ENCODE measurements at regions not wholly inside any gene's neighbourhood (a gene's known extent, or its start where the extent isn't known, plus 50 kb on each side); places are given as distances from the start of the nearest gene placed in this dataset.

GRCh38 chr18:68500556-68500955 lies 214.4 kb downstream of the TMX3 start:
- H3K4me3 ChIP-seq (ENCODE audit: insufficient read depth, low read depth, low read length), result no peak overlapping the region
- no peak for DNase-seq
- no peaks in the 10 kb centered on the region for H3K36me3 ChIP-seq (replicated peaks; ENCODE audit: control insufficient read depth, insufficient read depth, low read length)
- H3K27me3 ChIP-seq (ENCODE audit: control insufficient read depth, insufficient read depth, low read length), result no peaks in the 10 kb centered on the region

GRCh38 chr18:68499141-68499540 lies 215.8 kb downstream of the TMX3 start:
- H3K36me3 ChIP-seq (replicated peaks; ENCODE audit: control insufficient read depth, insufficient read depth, low read length), result no peaks in the 10 kb centered on the region
- H3K4me3 ChIP-seq (ENCODE audit: insufficient read depth, low read depth, low read length), result no peak overlapping the region
- no peaks in the 10 kb centered on the region for H3K27me3 ChIP-seq (ENCODE audit: control insufficient read depth, insufficient read depth, low read length)
- DNase-seq, result no peak

DNA sequence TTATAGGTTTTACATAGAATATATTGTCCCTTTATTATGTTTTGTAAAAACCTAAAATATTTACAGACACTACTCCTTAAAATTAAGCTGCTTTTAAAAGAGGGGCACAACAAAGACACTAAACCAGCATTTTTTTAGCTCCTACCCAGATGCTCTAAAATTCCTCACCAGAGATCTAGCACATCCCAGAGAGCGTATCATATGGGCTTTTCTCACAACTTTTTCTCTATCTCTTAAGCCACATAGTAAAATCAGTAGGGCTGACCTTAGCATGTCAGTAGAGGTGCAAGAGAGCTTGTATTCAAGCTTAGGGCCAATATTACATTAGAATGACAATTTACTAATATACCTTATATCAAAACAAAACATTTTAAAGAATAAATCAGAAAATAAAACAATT lies 216.3 kb downstream of the TMX3 start:
- Histone ChIP-seq H3K4me3 (ENCODE audit: insufficient read depth, low read depth, low read length) (no peak overlapping the region), H3K36me3 (replicated peaks; ENCODE audit: control insufficient read depth, insufficient read depth, low read length) (no peaks in the 10 kb centered on the region), H3K27me3 (ENCODE audit: control insufficient read depth, insufficient read depth, low read length) (no peaks in the 10 kb centered on the region)
- no peak for DNase-seq

GRCh38 chr18:68498185-68498584 lies 216.7 kb downstream of the TMX3 start:
- H3K27me3 ChIP-seq (ENCODE audit: control insufficient read depth, insufficient read depth, low read length), result no peaks in the 10 kb centered on the region
- DNase-seq, result no peak
- H3K4me3 ChIP-seq (ENCODE audit: insufficient read depth, low read depth, low read length), result no peak overlapping the region
- H3K36me3 ChIP-seq (replicated peaks; ENCODE audit: control insufficient read depth, insufficient read depth, low read length), result no peaks in the 10 kb centered on the region

GRCh38 chr18:68494802-68495581 lies 219.9 kb downstream of the TMX3 start:
- Histone ChIP-seq H3K4me3 (ENCODE audit: insufficient read depth, low read depth, low read length) (no peak overlapping the region), H3K27me3 (ENCODE audit: control insufficient read depth, insufficient read depth, low read length) (no peaks in the 10 kb centered on the region), H3K36me3 (replicated peaks; ENCODE audit: control insufficient read depth, insufficient read depth, low read length) (no peaks in the 10 kb centered on the region)
- no peak for DNase-seq

DNA sequence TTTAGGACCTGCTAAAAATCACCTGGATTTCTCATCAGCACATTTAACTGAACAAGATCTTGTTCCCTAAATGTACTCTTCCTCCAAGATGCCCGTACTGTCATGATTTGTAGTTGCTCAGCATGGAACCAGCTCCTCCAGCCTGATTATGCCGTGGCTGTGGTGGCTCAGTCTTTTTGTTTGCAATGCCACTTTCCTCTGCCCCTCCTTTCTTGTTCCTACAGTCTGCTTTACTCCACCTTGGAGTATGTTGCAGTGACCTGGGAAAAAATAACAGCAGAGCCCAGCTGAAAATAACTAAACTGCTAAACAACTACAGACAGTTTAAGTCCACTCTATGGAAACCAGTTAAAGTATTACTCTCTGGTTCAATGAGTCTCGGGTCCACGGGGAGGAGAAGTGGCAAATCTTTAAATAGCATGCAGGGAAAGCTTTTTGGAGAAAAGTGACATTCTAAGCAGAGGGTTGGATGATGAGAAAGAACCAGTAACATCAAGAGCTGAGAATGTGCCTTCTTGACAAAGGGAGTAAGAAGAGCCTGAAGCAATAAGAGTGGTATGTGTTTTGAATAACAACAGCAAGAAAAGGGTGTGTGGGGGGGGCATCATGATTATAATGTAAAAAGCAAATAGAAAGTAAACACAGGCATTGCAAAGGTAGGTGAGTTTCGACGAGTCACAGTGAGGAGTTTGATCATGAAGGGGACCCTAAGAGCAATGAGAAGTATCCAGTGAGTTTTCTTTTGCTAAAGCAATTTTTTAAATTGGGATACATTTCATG lies 225.7 kb downstream of the TMX3 start:
- Histone ChIP-seq H3K36me3 (replicated peaks; ENCODE audit: control insufficient read depth, insufficient read depth, low read length) (no peaks in the 10 kb centered on the region), H3K27me3 (ENCODE audit: control insufficient read depth, insufficient read depth, low read length) (no peaks in the 10 kb centered on the region), H3K4me3 (ENCODE audit: insufficient read depth, low read depth, low read length) (no peak overlapping the region)
- DNase-seq, result no peak

- H3K4me3 ChIP-seq (ENCODE audit: insufficient read depth, low read depth, low read length), result no peak overlapping the region
- no peaks in the 10 kb centered on the region for H3K36me3 ChIP-seq (replicated peaks; ENCODE audit: control insufficient read depth, insufficient read depth, low read length)
- no peak for DNase-seq
- no peaks in the 10 kb centered on the region for H3K27me3 ChIP-seq (ENCODE audit: control insufficient read depth, insufficient read depth, low read length)
These were observed 230.7 kb downstream of the TMX3 start for GRCh38 chr18:68484241-68484640.

DNA sequence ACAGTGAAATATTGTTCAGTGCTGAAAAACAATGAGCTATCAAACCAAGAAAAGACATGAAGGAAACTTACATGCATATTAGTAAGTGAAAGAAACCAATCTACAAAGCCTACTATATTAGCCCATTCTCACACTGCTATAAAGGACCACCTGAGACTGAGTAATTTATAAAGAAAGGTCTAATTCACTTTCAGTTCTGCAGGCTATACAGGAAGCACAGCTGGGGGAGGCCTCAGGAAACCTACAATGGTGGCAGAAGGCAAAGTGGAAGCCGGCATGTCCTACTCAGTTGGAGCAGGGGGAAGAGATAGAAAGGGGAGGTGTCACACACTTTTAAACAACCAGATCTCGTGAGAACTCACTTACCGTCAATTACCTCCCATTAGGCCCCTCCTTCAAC lies 232.1 kb downstream of the TMX3 start:
- no peaks in the 10 kb centered on the region for H3K27me3 ChIP-seq (ENCODE audit: control insufficient read depth, insufficient read depth, low read length)
- no peak for DNase-seq
- H3K4me3 ChIP-seq (ENCODE audit: insufficient read depth, low read depth, low read length), result no peak overlapping the region
- H3K36me3 ChIP-seq (replicated peaks; ENCODE audit: control insufficient read depth, insufficient read depth, low read length), result no peaks in the 10 kb centered on the region

DNA sequence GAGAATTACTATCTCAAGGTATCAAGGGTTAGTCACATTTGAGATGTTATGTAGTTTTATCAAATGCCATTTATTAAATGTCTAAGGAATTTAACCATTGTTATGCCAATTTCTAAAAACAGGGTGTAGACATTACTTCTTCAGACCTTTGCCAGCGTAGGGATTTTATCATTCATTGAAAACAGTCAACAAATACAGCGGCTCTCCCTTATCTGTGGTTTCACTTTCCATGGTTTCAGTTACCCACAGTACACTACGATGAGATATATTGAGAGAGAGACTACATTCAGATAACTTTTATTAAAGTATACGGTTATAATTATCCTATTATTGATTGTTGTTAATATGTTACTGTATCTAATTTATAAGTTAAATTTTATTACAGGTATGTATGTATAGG lies 234.7 kb downstream of the TMX3 start:
- H3K4me3 ChIP-seq (ENCODE audit: insufficient read depth, low read depth, low read length), result no peak overlapping the region
- no peaks in the 10 kb centered on the region for H3K27me3 ChIP-seq (ENCODE audit: control insufficient read depth, insufficient read depth, low read length)
- no peak for DNase-seq
- no peaks in the 10 kb centered on the region for H3K36me3 ChIP-seq (replicated peaks; ENCODE audit: control insufficient read depth, insufficient read depth, low read length)

DNA sequence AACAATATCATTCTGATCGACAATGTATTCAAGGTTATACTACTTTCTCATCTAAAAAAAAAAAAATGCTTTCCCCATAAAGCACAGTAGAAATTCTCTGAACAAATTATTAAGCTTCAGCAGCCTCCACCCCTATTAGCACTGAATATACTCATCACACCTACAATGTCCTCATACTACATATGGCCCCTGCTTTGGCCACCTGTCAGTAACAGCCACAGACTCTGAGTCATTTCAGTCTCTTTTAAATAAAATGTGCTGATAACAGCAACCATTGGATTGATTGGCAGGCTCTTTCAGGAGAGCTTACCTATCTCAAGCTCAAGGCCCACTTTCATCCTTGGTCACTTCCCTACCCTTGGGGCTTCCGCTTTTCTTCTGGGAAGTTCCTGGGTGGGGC lies 236.7 kb downstream of the TMX3 start:
- H3K4me3 ChIP-seq (ENCODE audit: insufficient read depth, low read depth, low read length), result no peak overlapping the region
- H3K27me3 ChIP-seq (ENCODE audit: control insufficient read depth, insufficient read depth, low read length), result no peaks in the 10 kb centered on the region
- no peak for DNase-seq
- no peaks in the 10 kb centered on the region for H3K36me3 ChIP-seq (replicated peaks; ENCODE audit: control insufficient read depth, insufficient read depth, low read length)

GRCh38 chr18:68475883-68476282 lies 239.0 kb downstream of the TMX3 start:
- no peak overlapping the region for H3K4me3 ChIP-seq (ENCODE audit: insufficient read depth, low read depth, low read length)
- H3K27me3 ChIP-seq (ENCODE audit: control insufficient read depth, insufficient read depth, low read length), result no peaks in the 10 kb centered on the region
- H3K36me3 ChIP-seq (replicated peaks; ENCODE audit: control insufficient read depth, insufficient read depth, low read length), result no peaks in the 10 kb centered on the region
- DNase-seq, result no peak

GRCh38 chr18:68472701-68473295 lies 242.1 kb downstream of the TMX3 start:
- DNase-seq, result no peak
- no peaks in the 10 kb centered on the region for H3K27me3 ChIP-seq (ENCODE audit: control insufficient read depth, insufficient read depth, low read length)
- no peaks in the 10 kb centered on the region for H3K36me3 ChIP-seq (replicated peaks; ENCODE audit: control insufficient read depth, insufficient read depth, low read length)
- H3K4me3 ChIP-seq (ENCODE audit: insufficient read depth, low read depth, low read length), result no peak overlapping the region

- no peaks in the 10 kb centered on the region for H3K27me3 ChIP-seq (ENCODE audit: control insufficient read depth, insufficient read depth, low read length)
- no peaks in the 10 kb centered on the region for H3K36me3 ChIP-seq (replicated peaks; ENCODE audit: control insufficient read depth, insufficient read depth, low read length)
- DNase-seq, result no peak
- no peak overlapping the region for H3K4me3 ChIP-seq (ENCODE audit: insufficient read depth, low read depth, low read length)
These were observed 245.8 kb downstream of the TMX3 start for GRCh38 chr18:68469049-68469625.

GRCh38 chr18:68467957-68468356 lies 247.0 kb downstream of the TMX3 start:
- Histone ChIP-seq H3K27me3 (ENCODE audit: control insufficient read depth, insufficient read depth, low read length) (no peaks in the 10 kb centered on the region), H3K36me3 (replicated peaks; ENCODE audit: control insufficient read depth, insufficient read depth, low read length) (no peaks in the 10 kb centered on the region), H3K4me3 (ENCODE audit: insufficient read depth, low read depth, low read length) (no peak overlapping the region)
- DNase-seq, result no peak

- Histone ChIP-seq H3K4me3 (ENCODE audit: insufficient read depth, low read depth, low read length) (no peak overlapping the region), H3K36me3 (replicated peaks; ENCODE audit: control insufficient read depth, insufficient read depth, low read length) (no peaks in the 10 kb centered on the region), H3K27me3 (ENCODE audit: control insufficient read depth, insufficient read depth, low read length) (no peaks in the 10 kb centered on the region)
- DNase-seq, result no peak
These were observed 247.6 kb downstream of the TMX3 start for GRCh38 chr18:68467329-68467728.
